Parathyroid adenoma (tissue), 2 donors: ENCODE measurements at regions not wholly inside any gene's neighbourhood (a gene's known extent, or its start where the extent isn't known, plus 50 kb on each side); places are given as distances from the start of the nearest gene placed in this dataset.

Experiments
- H2AFZ ChIP-seq: fragments of 300-600 bp; sonication (generic); one replicate; pipeline ENCODE4 v1.7.0; 2017; ENCODE audit warnings: antibody characterized with exemption, mild to moderate bottlenecking
- H3K27ac ChIP-seq: fragments of 300-600 bp; sonication (generic); one replicate; pipeline ENCODE4 v1.7.0; 2017
- H3K27me3 ChIP-seq: fragments of 300-600 bp; sonication (generic); one replicate; pipeline ENCODE4 v1.7.0; 2017; ENCODE audit warnings: low read length; ENCODE audit not compliant: control insufficient read depth, insufficient read depth
- H3K36me3 ChIP-seq: fragments of 300-600 bp; sonication (generic); one replicate; pipeline ENCODE4 v1.7.0; 2017; ENCODE audit warnings: low read length; ENCODE audit not compliant: control insufficient read depth, insufficient read depth
- H3K4me1 ChIP-seq: fragments of 300-600 bp; sonication (generic); one replicate; pipeline ENCODE4 v1.7.0; 2017; ENCODE audit warnings: control low read depth
- H3K4me2 ChIP-seq: fragments of 300-600 bp; sonication (generic); one replicate; pipeline ENCODE4 v1.7.0; 2017; ENCODE audit warnings: low read length
- H3K4me3 ChIP-seq: fragments of 300-600 bp; sonication (generic); one replicate; pipeline ENCODE4 v1.7.0; 2017; ENCODE audit warnings: low read depth, low read length
- H3K79me2 ChIP-seq: fragments of 300-600 bp; sonication (generic); one replicate; pipeline ENCODE4 v1.7.0; 2017; ENCODE audit warnings: control low read depth
- H3K9ac ChIP-seq: fragments of 300-600 bp; sonication (generic); one replicate; pipeline ENCODE4 v1.7.0; 2017; ENCODE audit warnings: mild to moderate bottlenecking
- H3K9me3 ChIP-seq: fragments of 300-600 bp; sonication (generic); one replicate; pipeline ENCODE4 v1.7.0; 2017; ENCODE audit warnings: low read length; ENCODE audit not compliant: control insufficient read depth
- TF ChIP-seq, protein P1 (sequence below): fragments of 300-600 bp; sonication (generic); IDR thresholded peaks from one replicate; pipeline ENCODE4 v1.7.0; 2017; ENCODE audit warnings: antibody characterized with exemption, mild to moderate bottlenecking
- donor health status: primary hyperparathyroidism.

- H3K4me3 ChIP-seq, result no peak overlapping the region
- no peaks in the 10 kb centered on the region for H3K36me3 ChIP-seq
- no peaks in the 10 kb centered on the region for H3K79me2 ChIP-seq
- no peak overlapping the region for H2AFZ ChIP-seq
- no peak overlapping the region for H3K27ac ChIP-seq
- H3K4me2 ChIP-seq, result no peak overlapping the region
- no peaks in the 10 kb centered on the region for H3K9me3 ChIP-seq
- H3K9ac ChIP-seq, result no peak overlapping the region
- H3K4me1 ChIP-seq, result no peaks in the 10 kb centered on the region
- TF ChIP-seq, protein P1, sequence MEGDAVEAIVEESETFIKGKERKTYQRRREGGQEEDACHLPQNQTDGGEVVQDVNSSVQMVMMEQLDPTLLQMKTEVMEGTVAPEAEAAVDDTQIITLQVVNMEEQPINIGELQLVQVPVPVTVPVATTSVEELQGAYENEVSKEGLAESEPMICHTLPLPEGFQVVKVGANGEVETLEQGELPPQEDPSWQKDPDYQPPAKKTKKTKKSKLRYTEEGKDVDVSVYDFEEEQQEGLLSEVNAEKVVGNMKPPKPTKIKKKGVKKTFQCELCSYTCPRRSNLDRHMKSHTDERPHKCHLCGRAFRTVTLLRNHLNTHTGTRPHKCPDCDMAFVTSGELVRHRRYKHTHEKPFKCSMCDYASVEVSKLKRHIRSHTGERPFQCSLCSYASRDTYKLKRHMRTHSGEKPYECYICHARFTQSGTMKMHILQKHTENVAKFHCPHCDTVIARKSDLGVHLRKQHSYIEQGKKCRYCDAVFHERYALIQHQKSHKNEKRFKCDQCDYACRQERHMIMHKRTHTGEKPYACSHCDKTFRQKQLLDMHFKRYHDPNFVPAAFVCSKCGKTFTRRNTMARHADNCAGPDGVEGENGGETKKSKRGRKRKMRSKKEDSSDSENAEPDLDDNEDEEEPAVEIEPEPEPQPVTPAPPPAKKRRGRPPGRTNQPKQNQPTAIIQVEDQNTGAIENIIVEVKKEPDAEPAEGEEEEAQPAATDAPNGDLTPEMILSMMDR, result no peak
- H3K27me3 ChIP-seq, result no peaks in the 10 kb centered on the region
These were observed 87.2 kb downstream of the CCDC71L start for GRCh38 chr7:106573738-106574137.

- Histone ChIP-seq H3K36me3 (no peaks in the 10 kb centered on the region), H3K4me2 (no peak overlapping the region), H3K4me3 (no peak overlapping the region), H3K27me3 (no peaks in the 10 kb centered on the region), H3K4me1 (no peaks in the 10 kb centered on the region), H3K79me2 (no peaks in the 10 kb centered on the region), H3K27ac (no peak overlapping the region), H2AFZ (no peak overlapping the region), H3K9me3 (no peaks in the 10 kb centered on the region), H3K9ac (no peak overlapping the region)
- TF ChIP-seq, protein P1, result no peak
These were observed 87.8 kb downstream of the CCDC71L start for GRCh38 chr7:106573125-106573663.

DNA sequence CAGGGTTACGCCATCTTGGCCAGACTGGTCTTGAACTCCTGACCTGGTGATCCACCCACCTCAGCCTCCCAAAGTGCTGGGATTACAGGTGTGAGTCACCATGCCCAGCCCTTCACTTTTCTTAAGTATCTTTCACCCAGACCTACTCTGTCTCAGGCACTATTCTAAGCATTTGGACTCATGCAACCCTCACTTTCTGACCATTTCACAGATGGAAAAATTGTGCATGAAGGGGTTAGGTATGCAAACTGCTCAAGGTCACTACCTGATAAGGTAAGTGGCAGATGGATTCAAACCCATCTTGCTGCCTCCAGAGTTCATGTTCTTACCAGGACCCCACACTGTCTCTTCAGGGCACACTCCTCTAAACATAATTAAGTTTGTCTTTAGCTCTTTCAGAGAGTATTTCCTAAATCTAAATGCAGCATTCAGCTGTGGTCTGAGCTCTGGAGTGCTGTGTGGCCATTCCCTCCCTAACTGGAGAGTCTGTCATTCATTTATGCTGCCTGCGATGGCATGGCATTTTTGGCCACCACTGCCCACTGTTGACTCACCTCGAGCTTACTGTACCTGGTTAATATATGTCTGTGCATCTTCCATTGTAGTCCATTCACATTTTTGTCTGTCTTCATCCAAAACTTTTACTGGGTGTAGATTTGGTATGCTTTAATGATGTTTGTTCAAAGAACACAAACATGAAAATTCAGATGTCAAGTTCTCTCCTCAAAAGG, 88.4 kb downstream of the CCDC71L start:
- H3K27ac ChIP-seq, result no peak overlapping the region
- no peak overlapping the region for H3K4me3 ChIP-seq
- no peak overlapping the region for H2AFZ ChIP-seq
- no peaks in the 10 kb centered on the region for H3K36me3 ChIP-seq
- no peaks in the 10 kb centered on the region for H3K79me2 ChIP-seq
- H3K9me3 ChIP-seq, result no peaks in the 10 kb centered on the region
- H3K9ac ChIP-seq, result no peak overlapping the region
- no peak overlapping the region for H3K4me2 ChIP-seq
- TF ChIP-seq, protein P1, result no peak
- no peaks in the 10 kb centered on the region for H3K4me1 ChIP-seq
- no peaks in the 10 kb centered on the region for H3K27me3 ChIP-seq

DNA sequence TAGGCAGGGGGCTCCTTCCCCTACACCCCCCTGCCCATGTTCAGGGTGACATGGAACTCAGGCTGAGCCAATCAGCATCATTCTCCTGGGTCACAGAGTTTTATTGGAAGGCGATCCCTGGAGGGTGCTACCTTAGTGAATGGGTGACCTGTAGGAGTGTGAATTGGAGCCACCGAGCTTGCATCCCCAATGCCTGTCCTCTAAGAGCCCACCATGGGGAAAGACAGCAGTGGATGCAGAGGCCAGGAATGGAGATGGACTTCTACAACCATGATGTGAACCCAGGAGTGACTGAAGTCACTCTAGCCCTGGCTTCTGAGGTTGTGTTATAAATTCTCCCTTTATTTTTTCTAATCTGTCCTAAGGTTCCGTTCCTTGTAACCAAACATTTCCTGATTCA, 89.4 kb downstream of the CCDC71L start:
- no peak overlapping the region for H3K4me3 ChIP-seq
- TF ChIP-seq, protein P1, result no peak
- no peak overlapping the region for H3K4me2 ChIP-seq
- H3K9ac ChIP-seq, result no peak overlapping the region
- no peaks in the 10 kb centered on the region for H3K79me2 ChIP-seq
- H3K36me3 ChIP-seq, result no peaks in the 10 kb centered on the region
- no peaks in the 10 kb centered on the region for H3K9me3 ChIP-seq
- H3K27me3 ChIP-seq, result no peaks in the 10 kb centered on the region
- H2AFZ ChIP-seq, result no peak overlapping the region
- no peaks in the 10 kb centered on the region for H3K4me1 ChIP-seq
- no peak overlapping the region for H3K27ac ChIP-seq

GRCh38 chr7:106570948-106571418, 90.0 kb downstream of the CCDC71L start:
- Histone ChIP-seq H3K4me2 (no peak overlapping the region), H3K9me3 (no peaks in the 10 kb centered on the region), H2AFZ (no peak overlapping the region), H3K9ac (no peak overlapping the region), H3K27ac (no peak overlapping the region), H3K36me3 (no peaks in the 10 kb centered on the region), H3K79me2 (no peaks in the 10 kb centered on the region), H3K4me1 (no peaks in the 10 kb centered on the region), H3K27me3 (no peaks in the 10 kb centered on the region), H3K4me3 (no peak overlapping the region)
- TF ChIP-seq, protein P1, result no peak
